HPDE6-E6E7 (cell line): ENCODE measurements at regions not wholly inside any gene's neighbourhood (a gene's known extent, or its start where the extent isn't known, plus 50 kb on each side); places are given as distances from the start of the nearest gene placed in this dataset.

Source experiments
- DNase-seq: peaks from one replicate; pipeline ENCODE4 v3.0.0; 2011; ENCODE audit warnings: missing footprints; ENCODE audit errors: extremely low spot score

DNA sequence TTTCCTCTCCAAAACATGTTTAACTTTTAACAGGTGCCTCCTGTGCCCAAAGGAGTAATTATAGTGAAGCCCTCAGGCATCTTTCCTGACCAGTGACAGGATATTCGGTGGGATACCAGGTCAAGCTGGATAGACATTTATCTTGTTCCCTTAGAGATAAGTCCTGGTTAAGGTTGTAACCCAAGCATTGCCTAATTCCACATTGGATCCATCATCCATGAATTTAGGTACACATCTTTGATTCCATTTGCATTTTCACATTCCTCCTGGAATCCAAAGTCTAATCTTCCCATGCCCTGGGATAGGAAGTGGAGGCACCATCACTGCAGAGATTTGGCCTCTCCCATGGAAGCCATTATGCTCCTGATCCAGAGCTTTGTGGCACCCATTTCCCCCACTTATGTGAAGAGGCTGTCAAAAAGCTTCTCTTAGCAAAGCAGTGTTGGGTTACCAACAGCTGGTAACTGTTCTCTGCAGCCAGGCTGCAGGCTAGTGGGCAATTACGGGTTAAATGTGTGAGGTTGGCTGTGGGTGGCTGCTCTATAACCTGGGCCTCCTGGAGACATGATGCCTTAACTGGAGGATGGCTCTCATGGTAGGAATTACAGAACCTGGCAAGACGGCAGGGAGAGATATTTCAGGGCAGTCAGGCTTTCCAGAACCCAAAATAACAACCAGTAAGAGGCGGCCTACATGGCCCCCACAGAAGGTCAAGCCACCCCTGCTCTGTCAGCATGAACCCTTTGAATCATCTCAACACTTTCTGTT, 96.9 kb upstream of the VGLL2 start:
- no peak for DNase-seq

DNA sequence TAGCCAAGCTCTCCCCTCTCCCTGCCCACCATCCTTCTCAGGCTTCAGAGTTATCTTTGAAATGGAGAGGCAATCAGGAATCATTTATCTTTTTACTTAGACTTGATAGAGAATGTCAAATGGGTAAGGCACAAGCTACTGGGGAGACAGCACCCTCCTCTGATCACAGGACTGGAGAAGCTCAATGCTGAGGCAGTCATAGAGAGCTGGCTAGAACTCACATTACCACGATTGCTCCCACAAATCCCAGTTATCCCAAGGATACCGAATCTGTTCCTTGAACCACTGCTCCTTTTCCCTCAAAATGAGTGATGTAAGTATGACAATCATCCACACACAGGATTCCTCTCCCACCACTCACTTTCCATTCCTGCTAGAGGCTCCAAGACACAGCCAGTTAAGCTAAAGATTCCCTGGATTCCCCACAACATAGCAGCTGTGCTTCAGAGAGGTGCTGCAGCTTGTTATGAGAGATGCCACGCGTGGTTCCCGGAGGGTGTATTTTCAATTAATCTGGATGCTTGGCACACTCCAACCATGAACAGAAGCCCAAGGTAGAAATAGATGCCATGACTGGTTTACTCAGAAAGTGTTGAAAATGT, 96.2 kb upstream of the VGLL2 start:
- no peak for DNase-seq

DNA sequence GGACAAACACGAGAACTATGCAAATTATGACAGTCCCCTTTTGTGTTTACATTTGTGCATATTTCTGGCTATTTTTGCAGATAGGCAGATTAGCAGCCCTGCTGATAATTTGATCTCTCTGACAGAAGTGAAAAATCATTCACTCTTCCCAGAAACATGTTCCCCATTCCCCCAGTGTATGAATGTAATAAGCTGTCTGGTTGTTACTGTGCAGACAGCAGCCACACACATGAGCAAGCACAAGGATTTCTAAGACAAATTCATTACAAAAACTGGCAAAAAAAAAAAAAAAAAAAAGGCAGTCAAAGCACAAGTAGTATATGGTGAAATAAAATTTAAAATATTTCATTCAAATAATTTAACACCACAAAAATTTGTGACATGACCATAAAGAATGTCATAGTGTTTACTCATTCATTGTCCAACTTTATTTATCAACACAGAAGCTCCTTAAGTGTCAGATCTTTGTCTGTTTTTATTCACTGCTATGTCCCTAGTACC, 95.5 kb upstream of the VGLL2 start:
- no peak for DNase-seq

DNA sequence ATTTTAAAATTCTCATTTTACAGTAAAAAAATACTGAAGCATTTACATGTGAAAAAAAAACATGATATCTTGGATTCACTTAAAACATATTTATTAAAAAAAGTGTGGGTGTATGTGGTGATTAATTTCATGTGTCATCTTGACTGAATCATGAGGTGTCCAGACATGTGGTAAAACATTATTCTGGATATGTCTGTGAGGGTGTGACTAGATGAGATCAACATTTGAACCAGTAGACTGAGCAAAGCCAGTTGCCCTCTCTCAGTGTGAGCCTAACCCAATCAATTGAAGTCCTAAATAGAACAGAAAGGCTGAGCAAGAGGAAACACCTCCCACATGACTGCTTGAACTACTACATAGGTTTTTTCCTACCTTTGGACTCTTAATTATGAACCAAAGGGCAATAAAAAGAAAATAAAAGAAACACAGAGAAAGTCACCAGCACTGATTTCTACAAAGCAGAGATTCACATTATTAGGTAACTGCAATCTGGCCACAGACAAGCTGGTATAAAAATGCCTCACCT, 90.5 kb upstream of the VGLL2 start:
- no peak for DNase-seq

DNA sequence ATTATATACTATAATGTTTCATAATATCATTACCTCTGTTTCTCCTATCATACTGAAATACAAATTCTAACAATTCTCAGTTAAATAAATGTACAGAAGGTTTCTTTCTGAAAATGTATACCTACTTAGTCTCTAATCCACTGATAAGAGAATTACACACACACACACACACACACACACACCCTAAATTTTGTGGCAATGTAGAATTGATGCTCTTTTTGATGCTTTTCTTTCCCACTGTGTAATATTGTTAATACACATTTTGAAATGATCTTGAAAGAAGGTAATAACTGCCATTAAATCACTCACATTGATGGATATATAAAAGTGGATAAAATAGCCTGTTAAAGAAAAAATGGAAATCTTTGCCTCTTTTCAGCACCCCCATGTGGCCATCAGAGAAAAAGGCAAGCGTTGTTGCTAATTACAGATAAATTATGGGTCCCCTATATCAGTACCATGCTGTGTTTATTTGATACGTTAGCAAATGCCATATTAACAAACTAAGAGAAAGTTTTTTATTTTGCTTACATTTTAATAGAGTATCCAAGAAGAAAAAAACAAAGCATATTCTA, 76.6 kb upstream of the VGLL2 start:
- DNase-seq, result no peak

DNA sequence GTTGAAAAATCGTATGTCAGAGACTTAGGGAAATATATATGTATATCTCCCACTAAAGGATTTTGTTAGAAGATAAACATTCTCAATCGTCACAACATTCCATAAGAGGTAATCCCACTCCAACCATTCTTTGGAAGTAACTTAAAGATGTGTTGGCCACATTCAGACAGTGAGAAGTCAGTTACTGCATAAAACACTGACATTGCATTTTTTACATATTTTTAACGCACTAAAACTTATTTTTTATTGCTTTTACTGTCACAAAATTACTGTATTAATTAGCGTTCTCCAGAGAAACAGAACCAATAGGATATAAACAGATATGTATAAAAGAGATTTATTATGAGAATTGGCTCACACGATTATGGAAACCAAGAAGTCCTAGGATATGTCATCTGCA, 74.3 kb upstream of the VGLL2 start:
- no peak for DNase-seq

DNA sequence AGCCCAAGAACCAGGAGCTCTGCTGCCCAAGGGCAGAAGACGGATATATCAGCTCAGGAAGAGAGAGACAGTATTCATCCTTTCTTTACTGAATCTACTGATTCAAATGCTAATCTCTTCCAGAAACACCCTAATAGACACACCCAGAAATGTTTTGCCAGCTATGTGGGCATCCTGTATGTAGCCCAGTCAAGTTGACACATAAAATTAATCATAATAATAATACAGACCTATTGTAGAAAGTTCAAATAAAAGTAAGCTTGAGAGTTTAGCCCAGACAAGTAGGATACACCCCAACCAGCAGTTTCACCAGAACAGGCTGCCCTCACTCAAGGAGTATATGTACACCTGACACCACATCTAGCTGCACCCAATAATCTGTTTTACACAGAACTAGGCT, 73.9 kb upstream of the VGLL2 start:
- DNase-seq, result no peak

DNA sequence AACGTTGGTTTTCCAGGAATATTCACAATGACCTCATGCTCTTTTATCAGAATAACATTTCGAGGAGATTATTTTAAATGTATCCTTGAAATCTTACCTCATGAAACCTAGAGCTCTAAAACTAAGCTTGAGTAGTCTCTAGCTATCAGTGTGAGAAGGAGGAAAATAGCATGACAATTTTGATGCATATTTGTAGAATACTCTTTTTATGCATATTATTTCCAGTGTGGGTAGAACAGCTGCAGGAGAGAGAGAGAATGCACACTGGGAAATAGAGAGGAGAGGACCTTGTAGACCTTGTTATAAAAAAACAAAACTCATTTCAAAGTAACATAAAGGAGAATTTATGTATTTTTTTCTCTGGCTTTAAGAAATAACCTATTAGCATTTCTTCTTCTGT, 71.1 kb upstream of the VGLL2 start:
- no peak for DNase-seq

DNA sequence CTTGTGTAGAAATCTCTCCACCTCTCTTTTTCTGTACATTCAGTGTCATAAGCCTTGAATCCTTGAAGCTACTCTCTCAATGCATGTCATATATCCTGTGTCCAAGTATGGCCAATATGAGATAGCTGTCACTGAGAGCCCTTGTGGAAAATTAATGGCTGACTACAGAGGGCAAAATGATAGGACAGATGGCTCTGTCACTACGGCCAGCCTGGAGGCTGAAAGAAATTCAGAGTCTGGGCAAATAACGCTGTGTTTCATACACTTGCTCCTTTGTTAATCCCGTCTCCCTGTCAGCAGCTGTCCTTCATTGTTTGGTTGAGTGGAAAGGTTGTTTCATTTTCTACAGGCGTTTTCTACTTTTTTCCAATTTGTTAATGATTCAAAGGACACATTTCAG, 70.4 kb upstream of the VGLL2 start:
- no peak for DNase-seq

DNA sequence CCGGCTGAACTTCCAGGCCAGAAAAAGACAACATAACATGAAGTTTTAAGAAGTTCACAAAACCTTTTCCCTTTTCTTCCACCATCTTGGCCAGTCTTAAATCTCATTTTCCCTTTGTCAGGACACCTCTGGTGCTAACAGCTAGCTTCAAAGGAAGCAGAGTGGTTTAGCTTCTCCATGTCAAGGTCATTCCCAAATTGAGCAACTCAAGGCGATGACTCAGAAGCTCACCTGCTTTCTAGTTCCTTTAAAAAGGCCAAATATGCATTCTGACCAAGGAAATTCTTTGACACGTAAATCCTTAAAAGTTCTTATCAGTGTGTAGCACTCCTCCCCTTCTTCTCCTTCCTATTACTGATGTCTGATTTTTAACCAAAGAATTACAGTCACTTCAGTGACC, 69.6 kb upstream of the VGLL2 start:
- DNase-seq, result no peak

DNA sequence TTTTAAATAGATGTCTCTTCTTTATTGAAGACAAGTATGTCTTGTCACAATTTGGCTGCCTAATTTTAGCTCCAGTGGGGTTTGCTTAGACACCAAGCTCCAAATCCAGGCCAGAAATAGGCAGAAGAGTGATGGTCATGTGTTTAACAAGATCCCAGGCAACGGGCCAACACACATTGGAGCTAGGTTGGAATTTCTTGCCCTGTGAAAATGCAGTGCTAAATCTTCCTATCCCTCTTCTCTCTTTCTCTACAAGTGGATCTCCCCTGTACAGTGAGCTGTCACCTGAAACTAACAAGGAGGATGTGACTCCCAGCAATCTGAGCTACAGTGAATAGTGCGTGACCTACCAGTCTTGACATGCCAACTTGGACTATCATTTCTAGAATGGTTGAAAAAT, 65.3 kb upstream of the VGLL2 start:
- no peak for DNase-seq

DNA sequence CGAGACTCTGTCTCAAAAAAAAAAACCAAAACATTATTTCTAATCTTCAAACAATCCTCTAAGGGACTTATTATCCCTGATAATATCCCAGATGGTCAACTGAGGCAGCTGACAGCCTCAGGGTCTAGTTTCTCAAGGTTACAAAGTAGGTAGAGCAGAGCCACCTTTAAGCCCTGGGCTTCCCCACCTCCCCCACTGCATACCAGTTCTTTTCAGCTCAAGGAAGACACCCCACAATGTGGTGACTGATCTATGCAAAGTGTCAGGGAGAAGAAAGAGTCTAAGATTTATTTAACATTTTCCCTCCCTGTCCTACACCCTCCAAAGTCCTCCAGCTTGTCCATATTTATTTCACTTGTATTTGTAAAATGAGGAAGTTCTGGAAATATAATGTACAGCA, 60.5 kb upstream of the VGLL2 start:
- DNase-seq, result no peak

DNA sequence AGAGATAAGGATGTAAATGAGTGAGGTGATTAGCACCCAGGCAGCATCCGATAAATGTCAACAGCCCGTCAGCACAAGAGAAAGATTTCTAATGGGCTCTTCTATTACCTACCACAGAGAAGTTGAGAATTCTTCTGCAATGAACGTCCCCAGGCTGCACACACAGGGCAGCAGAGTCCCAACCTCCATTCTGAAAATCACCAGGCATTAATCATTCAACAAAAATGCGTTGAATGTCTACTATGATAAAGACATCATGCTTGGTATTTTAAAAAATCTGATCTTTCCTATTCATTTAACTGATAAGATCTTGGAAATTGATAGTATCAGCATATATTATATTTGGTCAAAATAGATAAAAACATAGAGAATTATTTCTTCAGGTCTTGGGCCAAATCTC, 59.5 kb upstream of the VGLL2 start:
- no peak for DNase-seq

DNA sequence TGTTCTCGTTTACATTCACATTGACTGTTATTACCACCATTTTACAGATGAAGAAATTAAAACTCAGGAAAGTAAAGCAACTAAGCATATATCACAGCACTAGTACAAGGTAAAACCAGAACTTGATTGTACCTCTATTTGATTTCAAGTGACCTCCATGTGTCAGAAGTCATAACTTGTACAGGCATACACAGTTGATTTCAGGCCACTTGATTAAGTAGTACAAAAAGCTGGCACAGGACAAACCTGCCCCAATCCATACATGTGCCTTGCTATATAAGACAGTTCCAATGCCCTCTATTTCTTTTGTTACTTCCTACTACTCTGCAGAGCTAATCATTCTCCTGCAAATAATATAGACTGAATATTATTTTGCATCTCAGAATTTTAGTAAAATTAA, 58.8 kb upstream of the VGLL2 start:
- DNase-seq, result no peak

DNA sequence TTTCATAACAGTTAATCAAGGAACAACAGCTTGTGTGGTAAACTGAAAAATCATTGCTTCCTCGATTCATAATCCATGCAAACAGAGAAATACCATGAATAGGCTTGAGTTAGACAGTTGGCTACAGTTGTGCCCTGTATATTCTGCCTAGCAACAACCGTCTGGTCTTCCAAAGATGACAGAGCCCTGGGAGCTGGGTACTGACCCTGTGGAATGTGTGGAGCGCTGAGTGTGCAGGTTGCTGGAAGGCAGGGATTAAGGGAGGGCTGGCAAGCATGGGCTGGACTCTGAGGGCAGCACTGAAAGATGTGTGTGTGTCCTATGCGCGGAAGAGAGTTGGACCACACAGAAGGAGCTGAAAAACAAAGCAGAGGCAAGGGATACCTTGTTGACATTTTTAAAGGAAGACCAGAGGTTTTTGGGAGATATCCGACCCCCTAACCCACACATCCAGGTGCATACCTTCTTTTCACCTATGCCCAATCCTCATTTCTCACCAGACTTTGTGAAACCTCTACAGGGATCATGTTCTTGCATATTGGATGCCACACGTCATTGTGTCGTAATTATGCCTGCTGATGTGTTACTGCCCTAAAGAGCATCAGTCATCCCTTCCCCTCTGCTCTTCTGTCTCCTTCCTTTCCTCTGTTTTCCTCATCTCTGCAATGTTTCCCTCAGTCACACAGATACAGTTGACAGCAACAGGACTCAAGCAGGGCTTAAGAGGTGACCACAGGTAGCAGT, 58.2 kb upstream of the VGLL2 start:
- no peak for DNase-seq

DNA sequence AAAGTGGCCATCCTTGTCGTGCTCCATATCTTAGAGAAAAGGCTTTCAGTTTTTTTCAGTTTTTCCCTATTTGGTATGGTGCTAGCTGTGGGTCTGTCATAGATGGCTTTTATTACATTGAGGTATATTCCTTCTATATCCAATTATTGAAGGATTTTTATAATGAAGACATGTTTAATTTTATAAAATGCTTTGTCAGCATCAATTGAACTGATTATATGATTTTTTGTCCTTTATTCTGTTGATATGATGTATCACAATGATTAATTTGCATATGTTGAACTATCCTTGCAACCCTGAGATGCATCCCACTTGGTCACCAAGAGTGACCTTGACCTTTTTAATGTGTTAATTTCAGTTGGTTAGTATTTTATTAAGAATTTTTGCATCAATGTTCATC, 55.1 kb upstream of the VGLL2 start:
- no peak for DNase-seq

DNA sequence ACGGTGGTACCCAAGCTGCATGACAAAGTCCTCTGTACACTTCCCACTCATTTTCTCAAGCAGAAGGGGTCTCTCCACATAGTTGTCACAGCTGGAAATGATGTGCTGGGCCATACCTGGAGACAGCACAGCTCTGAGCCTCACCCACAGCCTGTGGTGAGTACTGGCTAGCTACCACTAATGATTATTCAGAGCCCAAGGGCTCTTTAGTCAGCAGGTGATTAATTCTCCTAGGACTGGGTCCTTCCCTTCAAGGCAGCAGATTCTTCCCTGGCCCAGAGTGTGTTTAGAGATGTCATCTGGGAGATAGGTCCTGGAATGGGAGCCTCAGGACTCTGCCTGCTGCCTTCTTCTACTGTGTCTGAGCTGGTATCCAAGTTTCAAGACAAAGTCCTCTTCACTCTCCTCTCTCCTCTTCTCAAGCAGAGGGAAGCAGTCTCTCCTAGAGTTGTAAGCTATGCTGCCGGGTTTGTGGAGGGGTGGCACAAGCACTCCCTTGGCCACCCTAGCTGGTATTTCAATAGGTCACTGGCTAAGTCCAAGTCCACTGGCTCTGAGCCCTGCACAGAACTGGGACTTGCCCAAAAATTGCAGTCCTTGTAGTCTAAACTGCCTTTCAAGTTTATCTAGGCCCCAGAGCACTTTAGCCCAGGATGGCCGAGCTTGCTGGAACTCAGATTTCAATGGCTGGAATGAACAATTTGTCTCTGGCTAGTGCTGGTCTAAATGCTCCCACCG, 49.8 kb upstream of the VGLL2 start:
- DNase-seq, result no peak
